ENCODE measurements at regions not wholly inside any gene's neighbourhood (a gene's known extent, or its start where the extent isn't known, plus 50 kb on each side); places are given as distances from the start of the nearest gene placed in this dataset.

- no peak for DNase-seq (ENCODE audit: low read depth in 2 of 2)
Measured at GRCh38 chr5:125138266-125138665, 391.8 kb upstream of the ZNF608 start.

- no peak for DNase-seq (ENCODE audit: low read depth in 2 of 2)
Measured at GRCh38 chr5:125139590-125139989, 393.2 kb upstream of the ZNF608 start.

- DNase-seq (ENCODE audit: low read depth in 2 of 2): no peak
Measured at GRCh38 chr5:125140220-125140619, 393.8 kb upstream of the ZNF608 start.

GRCh38 chr5:125140855-125141254 is 394.4 kb upstream of the ZNF608 start:
- no peak for DNase-seq (ENCODE audit: low read depth in 2 of 2)

- no peak for DNase-seq (ENCODE audit: low read depth in 2 of 2)
Measured at GRCh38 chr5:125142458-125142857, 396.0 kb upstream of the ZNF608 start.

- DNase-seq (ENCODE audit: low read depth in 2 of 2): no peak
Measured at GRCh38 chr5:125143011-125143410, 396.6 kb upstream of the ZNF608 start.

GRCh38 chr5:125148076-125148475 is 401.6 kb upstream of the ZNF608 start:
- DNase-seq (ENCODE audit: low read depth in 2 of 2): no peak

- DNase-seq (ENCODE audit: low read depth in 2 of 2): no peak
Measured at GRCh38 chr5:125148706-125149105, 402.3 kb upstream of the ZNF608 start.

GRCh38 chr5:125149110-125149509 is 402.7 kb upstream of the ZNF608 start:
- DNase-seq (ENCODE audit: low read depth in 2 of 2): no peak

GRCh38 chr5:125149527-125149926 is 403.1 kb upstream of the ZNF608 start:
- DNase-seq (ENCODE audit: low read depth in 2 of 2): no peak

- DNase-seq (ENCODE audit: low read depth in 2 of 2): no peak
Measured at GRCh38 chr5:125150041-125150669, 403.7 kb upstream of the ZNF608 start.

GRCh38 chr5:125151150-125151900 is 404.9 kb upstream of the ZNF608 start:
- DNase-seq (ENCODE audit: low read depth in 2 of 2): no peak

- no peak for DNase-seq (ENCODE audit: low read depth in 2 of 2)
Measured at GRCh38 chr5:125152044-125152443, 405.6 kb upstream of the ZNF608 start.

- no peak for DNase-seq (ENCODE audit: low read depth in 2 of 2)
Measured at GRCh38 chr5:125152461-125153189, 406.2 kb upstream of the ZNF608 start.

- no peak for DNase-seq (ENCODE audit: low read depth in 2 of 2)
Measured at GRCh38 chr5:125153231-125153630, 406.8 kb upstream of the ZNF608 start.

GRCh38 chr5:125154301-125155110 is 408.1 kb upstream of the ZNF608 start:
- no peak for DNase-seq (ENCODE audit: low read depth in 2 of 2)

GRCh38 chr5:125160787-125161502 is 414.5 kb upstream of the ZNF608 start:
- DNase-seq (ENCODE audit: low read depth in 2 of 2): no peak

GRCh38 chr5:125162714-125163113 is 416.3 kb upstream of the ZNF608 start:
- DNase-seq (ENCODE audit: low read depth in 2 of 2): no peak

- DNase-seq (ENCODE audit: low read depth in 2 of 2): no peak
Measured at GRCh38 chr5:125169396-125169795, 423.0 kb upstream of the ZNF608 start.

- DNase-seq (ENCODE audit: low read depth in 2 of 2): no peak
Measured at GRCh38 chr5:125171641-125172040, 425.2 kb upstream of the ZNF608 start.

- DNase-seq (ENCODE audit: low read depth in 2 of 2): no peak
Measured at GRCh38 chr5:125175348-125176004, 429.0 kb upstream of the ZNF608 start.
